Ovary (tissue), 7 donors: ENCODE measurements at regions not wholly inside any gene's neighbourhood (a gene's known extent, or its start where the extent isn't known, plus 50 kb on each side); places are given as distances from the start of the nearest gene placed in this dataset.

ENCODE experiments used
- DNase-seq, 5 donors: peaks; one replicate each; pipeline ENCODE4 v3.0.0-alpha.2; 2019 to 2020
- H3K27ac ChIP-seq, 2 donors: fragments of 200-600 bp; one replicate each; pipeline versions ENCODE4 v1.5.1 to v1.8.0; 2019 to 2022
- H3K27me3 ChIP-seq: fragments of 200-600 bp; one replicate; pipeline ENCODE4 v1.8.0; 2022
- H3K36me3 ChIP-seq: fragments of 200-600 bp; sonication (generic); one replicate; pipeline ENCODE4 v1.5.1; 2019
- H3K4me1 ChIP-seq: one replicate; pipeline ENCODE4 v1.8.1; 2013; ENCODE audit warnings: mild to moderate bottlenecking, moderate library complexity; ENCODE audit not compliant: insufficient read depth
- H3K4me3 ChIP-seq: fragments of 200-600 bp; sonication (generic); one replicate; pipeline ENCODE4 v1.5.1; 2017
- H3K9me3 ChIP-seq, 2 donors: fragments of 200-600 bp in 1 of 2; sonication (generic) in 1 of 2; one replicate each; pipeline versions ENCODE4 v1.5.1 to v1.8.1; 2013 to 2019; ENCODE audit warnings: mild to moderate bottlenecking in 1 of 2, moderate library complexity in 1 of 2
- CTCF ChIP-seq, 3 donors: fragments of 450-650 bp in 2 of 3; fragments of 200-600 bp in 1 of 3; IDR thresholded peaks; one replicate each; pipeline versions ENCODE4 v1.5.1 to v1.8.0; 2016 to 2022; ENCODE audit warnings: antibody characterized with exemption in 3 of 3, mild to moderate bottlenecking in 1 of 3
- EP300 ChIP-seq: sonication (generic); formaldehyde crosslinking; IDR thresholded peaks from one replicate; pipeline ENCODE4 v1.6.1; 2017; ENCODE audit warnings: antibody characterized with exemption
- POLR2A ChIP-seq: fragments of 450-650 bp; IDR thresholded peaks from one replicate; pipeline ENCODE4 v1.6.1; 2017; ENCODE audit warnings: antibody characterized with exemption, mild to moderate bottlenecking, moderate library complexity
- WGBS, 3 donors: extraction: QIAGEN DNeasy Blood & Tissue Kit in 1 of 3; methylation state at CpG; one replicate each; pipeline versions ENCODE4 v1.1.5 to v1.1.7; 2013 to 2017; 5-methylcytosine and 5-hydroxymethylcytosine counted together
- intact Hi-C, 4 donors: fragments of 100-400 bp; cut with DNase I; formaldehyde crosslinking; loops; one replicate each; pipeline versions ENCODE4 v1.11.0 to v1.15.1; 2022 to 2023
- donor health status: DM: no; HTN: no; CAD: no; lungs with moderate emphysema.
- donor health status: DM: no; HTN: no; CAD: no.
- donor health status: Bipolar disorder and iron deficiency.
- donor health status: DM: no; HTN: no; CAD: no.
- donor health status: DM: yes; HTN: yes; CAD: no.

- no peak overlapping the region for H3K27ac ChIP-seq
- TF ChIP-seq EP300 = no peak
- no peak for TF ChIP-seq CTCF (IDR thresholded peaks at IDR 0.05)
- TF ChIP-seq POLR2A = no peak
- peaks cover 2% of the 10 kb centered on the region for H3K4me1 ChIP-seq
- no peaks in the 10 kb centered on the region for H3K27me3 ChIP-seq
- WGBS, 3 donors = 84 to 90% (median 87%) methylated on average over 2 of the region's 2 CpGs
- H3K9me3 ChIP-seq = no peaks in the 10 kb centered on the region
- no peak for DNase-seq
- intact Hi-C loops = no loop called here
- H3K36me3 ChIP-seq = no peaks in the 10 kb centered on the region
- no peak overlapping the region for H3K4me3 ChIP-seq
Observed at GRCh38 chr4:11133868-11134267, 294.8 kb downstream of the HS3ST1 start.

DNA sequence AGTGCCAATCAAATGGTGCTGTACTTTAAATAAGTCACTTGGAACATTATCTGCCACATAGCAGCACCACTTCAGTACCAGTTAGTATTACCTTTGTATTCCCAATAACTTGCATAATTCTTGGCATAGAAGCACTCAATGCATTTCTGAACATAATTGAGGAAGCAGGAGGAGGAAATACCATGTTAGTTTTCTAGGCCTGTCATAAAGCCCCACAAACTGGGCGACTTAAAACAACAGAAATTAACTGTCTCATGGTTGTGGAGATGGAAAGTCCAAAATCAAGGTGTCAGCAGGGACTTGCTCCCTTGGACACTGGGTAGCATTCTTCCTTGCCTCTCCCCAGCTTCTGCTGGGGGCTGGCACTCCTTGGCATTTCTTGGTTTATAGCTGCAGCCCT is 296.2 kb downstream of the HS3ST1 start:
- no peak overlapping the region for H3K4me3 ChIP-seq

DNA sequence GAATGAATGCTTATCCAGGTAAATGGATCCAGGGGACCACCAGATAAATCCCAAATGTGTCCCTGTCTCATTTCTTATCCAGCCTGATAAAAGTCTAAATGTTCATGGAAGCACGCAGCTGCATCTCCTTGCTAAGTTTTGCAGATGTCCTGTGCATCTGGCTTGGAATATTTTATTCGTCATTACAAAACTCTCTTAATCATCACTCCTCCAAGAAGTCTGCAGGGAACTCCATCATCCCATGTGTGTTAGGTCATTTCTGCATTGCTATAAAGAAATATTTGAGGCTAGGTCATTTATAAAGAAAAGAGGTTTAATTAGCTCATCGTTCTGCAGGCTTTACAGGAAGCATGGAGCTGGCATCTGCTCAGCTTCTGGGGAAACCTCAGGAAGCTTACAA is 297.2 kb downstream of the HS3ST1 start:
- no peaks in the 10 kb centered on the region for H3K9me3 ChIP-seq
- no peak for TF ChIP-seq POLR2A
- 89 to 95% (median 92%) methylated on average over 3 of the region's 3 CpGs for WGBS, 3 donors
- H3K27me3 ChIP-seq = no peaks in the 10 kb centered on the region
- no peak for DNase-seq
- intact Hi-C loops = no loop called here
- H3K27ac ChIP-seq = no peak overlapping the region
- H3K4me1 ChIP-seq = peaks cover 2% of the 10 kb centered on the region
- no peaks in the 10 kb centered on the region for H3K36me3 ChIP-seq
- no peak overlapping the region for H3K4me3 ChIP-seq

More for the DNA sequence above, 296.2 kb downstream of the HS3ST1 start:
- Histone ChIP-seq H3K9me3 (no peaks in the 10 kb centered on the region), H3K36me3 (no peaks in the 10 kb centered on the region), H3K4me1 (peaks cover 2% of the 10 kb centered on the region), H3K27ac (no peak overlapping the region), H3K27me3 (no peaks in the 10 kb centered on the region)
- 74 to 88% (median 78%) methylated on average over 1 of the region's 1 CpG for WGBS, 3 donors
- DNase-seq = no peak
- intact Hi-C loops = no loop called here
- TF ChIP-seq POLR2A = no peak
- TF ChIP-seq EP300 = no peak
- no peak for TF ChIP-seq CTCF (IDR thresholded peaks at IDR 0.05)

- H3K4me3 ChIP-seq = no peak overlapping the region
- peak in 1 of 5 donors; percentile 8 for DNase-seq
- WGBS, 3 donors = 63 to 66% (median 64%) methylated on average over 4 of the region's 4 CpGs
- no peaks in the 10 kb centered on the region for H3K27me3 ChIP-seq
- no peaks in the 10 kb centered on the region for H3K36me3 ChIP-seq
- no peak overlapping the region for H3K27ac ChIP-seq
- peaks cover 2% of the 10 kb centered on the region for H3K4me1 ChIP-seq
- no peaks in the 10 kb centered on the region for H3K9me3 ChIP-seq
- intact Hi-C loops = no loop called here
- TF ChIP-seq POLR2A (no peak), CTCF (IDR thresholded peaks at IDR 0.05) (no peak), EP300 (no peak)
Observed at GRCh38 chr4:11130195-11130970, 298.3 kb downstream of the HS3ST1 start.

DNA sequence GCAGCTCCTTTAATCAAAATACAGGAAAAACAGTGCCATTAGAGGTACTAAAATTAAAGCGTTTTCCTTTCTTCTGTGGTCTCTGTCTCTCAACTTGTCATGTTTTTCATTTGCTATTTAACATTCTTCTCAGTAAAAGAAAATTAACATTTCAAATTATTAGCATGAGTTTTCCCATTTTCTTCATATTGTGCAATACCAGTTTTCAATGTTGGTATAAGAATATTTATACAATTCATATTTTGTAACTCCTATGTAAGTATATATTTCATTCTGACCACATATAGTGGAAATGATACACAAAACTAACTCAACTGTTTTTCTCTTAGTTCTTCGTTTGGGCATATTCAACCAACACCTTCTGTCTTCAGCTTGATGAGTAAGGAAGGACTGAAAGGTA is 308.3 kb downstream of the HS3ST1 start:
- Histone ChIP-seq H3K4me1 (no peaks in the 10 kb centered on the region), H3K27me3 (no peaks in the 10 kb centered on the region), H3K36me3 (no peaks in the 10 kb centered on the region), H3K27ac (no peak overlapping the region), H3K9me3 (no peaks in the 10 kb centered on the region), H3K4me3 (no peak overlapping the region)
- WGBS, 3 donors = 86 to 93% (median 87%) methylated on average over 2 of the region's 2 CpGs
- DNase-seq = no peak
- intact Hi-C loops = no loop called here
- TF ChIP-seq POLR2A (no peak), CTCF (IDR thresholded peaks at IDR 0.05) (no peak), EP300 (no peak)
